Left lung (tissue), 4 donors: ENCODE measurements at regions not wholly inside any gene's neighbourhood (a gene's known extent, or its start where the extent isn't known, plus 50 kb on each side); places are given as distances from the start of the nearest gene placed in this dataset.

ENCODE experiments used
- ATAC-seq: fragments of 200-7000 bp; cut with Tn5 transposase; one replicate; pipeline ENCODE4 v1.9.1; 2020; ENCODE audit warnings: moderate library complexity
- DNase-seq, 4 donors: peaks; one replicate each; pipeline ENCODE4 v3.0.0-alpha.2; 2013 to 2020
- H3K27ac ChIP-seq, 2 donors: fragments of 200-600 bp; sonication (generic) in 1 of 2; one replicate each; pipeline versions ENCODE4 v1.5.0 to v1.8.0; 2020 to 2021
- H3K27me3 ChIP-seq, 2 donors: fragments of 200-600 bp; sonication (generic) in 1 of 2; one replicate each; pipeline versions ENCODE4 v1.5.0 to v1.8.0; 2020 to 2021
- H3K36me3 ChIP-seq, 2 donors: fragments of 200-600 bp; sonication (generic) in 1 of 2; one replicate each; pipeline versions ENCODE4 v1.5.0 to v1.8.0; 2020 to 2021
- H3K4me1 ChIP-seq, 2 donors: fragments of 200-600 bp; one replicate each; pipeline ENCODE4 v1.8.0; 2021
- H3K4me3 ChIP-seq, 2 donors: fragments of 200-600 bp; sonication (generic) in 1 of 2; one replicate each; pipeline versions ENCODE4 v1.5.0 to v1.8.0; 2020 to 2021; ENCODE audit warnings: mild to moderate bottlenecking in 1 of 2
- H3K9me3 ChIP-seq, 2 donors: fragments of 200-600 bp; sonication (generic) in 1 of 2; one replicate each; pipeline versions ENCODE4 v1.5.0 to v1.8.0; 2020 to 2021
- CTCF ChIP-seq, 2 donors: fragments of 200-600 bp; sonication (generic) in 1 of 2; IDR thresholded peaks; one replicate each; pipeline versions ENCODE4 v1.5.0 to v1.8.0; 2021; ENCODE audit warnings: antibody characterized with exemption in 2 of 2
- intact Hi-C, 2 donors: fragments of 100-400 bp; cut with DNase I; formaldehyde crosslinking; loops; one replicate each; pipeline versions ENCODE4 v1.11.2 to v1.14.2; 2022
- donor health status: DM: no; HTN: yes; CAD: no.
- donor health status: DM: no; HTN: no; CAD: no.

- no peak overlapping the region for H3K27ac ChIP-seq
- H3K4me3 ChIP-seq = no peak overlapping the region
- no peak for ATAC-seq
- DNase-seq = no peak
- intact Hi-C loops = no loop called here
- H3K27me3 ChIP-seq = no peaks in the 10 kb centered on the region
- no peaks in the 10 kb centered on the region for H3K9me3 ChIP-seq
- H3K36me3 ChIP-seq = no peaks in the 10 kb centered on the region
- TF ChIP-seq CTCF (IDR thresholded peaks at IDR 0.05) = no peak
- no peaks in the 10 kb centered on the region for H3K4me1 ChIP-seq
Observed at GRCh38 chr2:221771297-221771696, 199.2 kb upstream of the EPHA4 start.

DNA sequence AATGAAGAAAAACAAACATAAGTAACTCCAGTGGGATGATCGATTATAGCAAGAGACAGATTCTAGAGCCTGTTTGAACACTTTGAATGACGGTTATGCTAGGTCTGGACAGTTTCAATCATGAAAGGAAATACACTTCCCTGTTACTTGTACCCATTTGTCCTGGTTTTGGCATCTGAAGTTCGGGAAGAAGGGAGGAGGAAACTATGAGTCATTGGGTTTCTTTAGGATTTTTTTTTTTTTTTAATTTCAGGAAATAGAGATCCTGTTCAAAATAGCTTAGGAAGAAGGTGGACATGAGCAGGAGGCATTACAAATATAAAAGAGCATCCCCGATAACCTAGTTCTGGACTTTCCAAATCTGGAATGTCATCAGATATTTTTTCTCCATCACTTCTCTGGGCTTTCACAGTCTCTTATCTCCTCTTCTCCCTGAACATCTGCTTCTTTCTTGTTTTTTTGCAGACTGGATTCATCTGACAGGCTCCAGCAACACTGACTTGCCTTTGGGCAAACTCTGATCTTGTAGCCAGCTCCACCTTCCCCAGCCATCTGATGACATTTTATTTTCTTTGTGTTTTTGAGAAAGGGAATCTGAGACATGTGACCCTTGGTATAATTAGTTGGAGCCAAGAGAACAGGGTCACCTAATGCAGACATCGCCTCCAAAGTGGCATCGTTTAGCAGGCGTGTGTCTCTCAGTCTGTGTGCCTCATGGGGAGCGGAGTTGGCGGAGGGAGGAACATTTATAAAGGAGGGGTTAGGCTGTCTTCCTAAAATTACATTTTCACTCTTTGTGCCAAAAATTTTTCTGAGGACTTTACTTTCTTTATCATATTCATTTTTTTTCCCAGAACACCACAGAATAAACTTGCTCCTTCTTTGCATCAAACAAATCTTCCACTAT is 195.3 kb upstream of the EPHA4 start:
- intact Hi-C loops = no loop called here

DNA sequence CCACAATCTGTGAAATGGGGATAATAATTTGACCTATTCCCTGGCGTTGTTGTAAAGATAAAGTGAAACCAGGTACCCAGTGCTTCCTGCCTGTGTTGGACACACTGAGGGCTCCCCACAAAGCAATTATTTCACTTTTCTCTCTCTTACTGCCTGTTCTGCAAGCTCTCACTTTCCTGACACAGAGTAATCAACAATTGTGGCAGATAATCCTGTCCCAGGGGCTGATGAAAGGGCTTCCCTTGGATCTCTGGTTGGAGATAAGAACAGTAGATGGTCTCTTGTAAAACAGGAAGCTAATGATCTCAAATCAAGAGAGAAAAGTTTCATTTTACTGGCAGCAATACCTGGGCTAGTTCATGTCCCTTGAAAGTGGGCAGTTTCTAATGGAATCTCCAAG is 190.4 kb upstream of the EPHA4 start:
- DNase-seq (no peak), ATAC-seq (no peak)
- H3K4me1 ChIP-seq = no peaks in the 10 kb centered on the region
- intact Hi-C loops = no loop called here
- H3K36me3 ChIP-seq = no peaks in the 10 kb centered on the region
- no peak overlapping the region for H3K4me3 ChIP-seq
- H3K27ac ChIP-seq = no peak overlapping the region
- no peak for TF ChIP-seq CTCF (IDR thresholded peaks at IDR 0.05)
- no peaks in the 10 kb centered on the region for H3K27me3 ChIP-seq
- H3K9me3 ChIP-seq = peaks cover 0 to 3% of the 10 kb centered on the region in 2 donors

More for the DNA sequence above, 195.3 kb upstream of the EPHA4 start:
- Histone ChIP-seq H3K27ac (no peak overlapping the region), H3K36me3 (no peaks in the 10 kb centered on the region), H3K27me3 (no peaks in the 10 kb centered on the region), H3K4me1 (no peaks in the 10 kb centered on the region), H3K9me3 (no peaks in the 10 kb centered on the region), H3K4me3 (no peak overlapping the region)
- DNase-seq = no peak
- no peak for ATAC-seq
- TF ChIP-seq CTCF (IDR thresholded peaks at IDR 0.05) = no peak

- Histone ChIP-seq H3K27me3 (no peaks in the 10 kb centered on the region), H3K36me3 (no peaks in the 10 kb centered on the region), H3K4me3 (no peak overlapping the region), H3K4me1 (no peaks in the 10 kb centered on the region), H3K27ac (no peak overlapping the region), H3K9me3 (peaks cover 0 to 3% of the 10 kb centered on the region in 2 donors)
- DNase-seq = no peak
- ATAC-seq = no peak
- TF ChIP-seq CTCF (IDR thresholded peaks at IDR 0.05) = no peak
- intact Hi-C loops = no loop called here
Observed at GRCh38 chr2:221761260-221761659, 189.2 kb upstream of the EPHA4 start.

- H3K36me3 ChIP-seq = no peaks in the 10 kb centered on the region
- DNase-seq = no peak
- peaks cover 0 to 3% of the 10 kb centered on the region in 2 donors for H3K9me3 ChIP-seq
- no peak for ATAC-seq
- intact Hi-C loops = no loop called here
- no peaks in the 10 kb centered on the region for H3K27me3 ChIP-seq
- TF ChIP-seq CTCF (IDR thresholded peaks at IDR 0.05) = no peak
- H3K4me3 ChIP-seq = no peak overlapping the region
- no peak overlapping the region for H3K27ac ChIP-seq
- H3K4me1 ChIP-seq = no peaks in the 10 kb centered on the region
Observed at GRCh38 chr2:221758076-221758475, 186.0 kb upstream of the EPHA4 start.
